Panc1 (cell line): ENCODE measurements at regions not wholly inside any gene's neighbourhood (a gene's known extent, or its start where the extent isn't known, plus 50 kb on each side); places are given as distances from the start of the nearest gene placed in this dataset.

Source experiments
- ATAC-seq: fragments of 200-7000 bp; cut with Tn5 transposase; 2 replicates; pipeline ENCODE4 v1.9.1; 2020; ENCODE audit warnings: mild to moderate bottlenecking, moderate library complexity
- BruUV-seq: library from RNA; stranded (reverse); fragments of 400-500 nt; replicated peaks from 2 replicates; lab custom pipeline; 2021; lab: Mats Ljungman, UMichigan
- CTCF ChIA-PET: fragments of 300-600 bp; sonication (Branson Sonifier 250); formaldehyde crosslinking; loops from one replicate; lab custom pipeline; 2022; ENCODE audit warnings: antibody characterized with exemption; lab: Charles Lee
- POLR2A ChIA-PET: fragments of 300-600 bp; sonication (Branson Sonifier 250); formaldehyde crosslinking; loops from one replicate; lab custom pipeline; 2022; ENCODE audit warnings: antibody characterized with exemption; lab: Charles Lee
- DNase-seq: peaks from one replicate; pipeline ENCODE4 v3.0.0-alpha.2; 2010; ENCODE audit warnings: low read depth, low spot score
- H3K27ac ChIP-seq: 2 replicates; pipeline ENCODE4 v1.5.1; 2011; ENCODE audit warnings: mild to moderate bottlenecking, low read length, inconsistent platforms
- H3K27me3 ChIP-seq: fragments of 200-500 bp; sonication (Bioruptor generic); 2 replicates; pipeline ENCODE4 v1.6.0; 2014; ENCODE audit warnings: low read length, inconsistent platforms; ENCODE audit not compliant: control insufficient read depth, insufficient read depth
- H3K36me3 ChIP-seq: fragments of 200-500 bp; sonication (Bioruptor generic); 2 replicates; pipeline ENCODE4 v1.5.1; 2014; ENCODE audit warnings: inconsistent platforms, mild to moderate bottlenecking, low read length, moderate library complexity; ENCODE audit not compliant: control insufficient read depth, insufficient read depth
- H3K4me1 ChIP-seq: 2 replicates; pipeline ENCODE4 v1.5.1; 2011; ENCODE audit warnings: inconsistent platforms, mild to moderate bottlenecking, low read length, moderate library complexity; ENCODE audit not compliant: control insufficient read depth, insufficient read depth
- H3K4me3 ChIP-seq, 2 experiments: 2 replicates each; pipeline ENCODE4 v1.5.1; 2011 to 2012; ENCODE audit warnings: low read depth in 2 of 2, low read length in 2 of 2, mild to moderate bottlenecking in 2 of 2, inconsistent platforms in 1 of 2, moderate library complexity in 1 of 2
- H3K9me3 ChIP-seq: fragments of 200-500 bp; sonication (Bioruptor generic); 2 replicates; pipeline ENCODE4 v1.5.1; 2014; ENCODE audit warnings: low read depth, mild to moderate bottlenecking, inconsistent platforms, low read length, moderate library complexity; ENCODE audit not compliant: control insufficient read depth, insufficient read depth
- CTCF ChIP-seq: fragments of 450-650 bp; IDR thresholded peaks from 2 replicates; pipeline ENCODE4 v1.5.1; 2017; ENCODE audit warnings: mild to moderate bottlenecking
- POLR2AphosphoS5 ChIP-seq: IDR thresholded peaks from 2 replicates; pipeline ENCODE4 v1.6.1; 2012; ENCODE audit warnings: mild to moderate bottlenecking, low read depth, low read length, moderate library complexity
- REST ChIP-seq, 2 experiments: IDR thresholded peaks; 2 replicates each; pipeline ENCODE4 v1.6.1; 2011 to 2012; ENCODE audit warnings: low read depth in 2 of 2, control low read depth in 1 of 2, low read length in 1 of 2, mild to moderate bottlenecking in 1 of 2, moderate library complexity in 1 of 2; ENCODE audit not compliant: insufficient read depth in 1 of 2
- SIN3A ChIP-seq: IDR thresholded peaks from 2 replicates; pipeline ENCODE4 v1.6.1; 2012; ENCODE audit warnings: low read depth, mild to moderate bottlenecking, low read length, moderate library complexity, borderline replicate concordance; ENCODE audit not compliant: insufficient read depth
- TCF7L2 ChIP-seq: IDR thresholded peaks from 2 replicates; pipeline ENCODE4 v1.6.1; 2011; ENCODE audit warnings: mild to moderate bottlenecking, low read depth, low read length, inconsistent platforms
- in situ Hi-C: cut with HindIII; loops from 2 replicates; pipeline ENCODE4 v1.10.0; 2016; ENCODE audit warnings: low sequenced_read_pairs, low pct_unique_long_range_greater_than_20kb
- intact Hi-C: fragments of 100-400 bp; cut with micrococcal nuclease; formaldehyde crosslinking; loops from one replicate; pipeline ENCODE4 v1.10.0; 2022; ENCODE audit not compliant: unreplicated experiment

- ATAC-seq (no peak), DNase-seq (no peak)
- H3K4me1 ChIP-seq = no peaks in the 10 kb centered on the region
- in situ Hi-C loops (no loop called here), intact Hi-C loops (no loop called here)
- H3K36me3 ChIP-seq = no peaks in the 10 kb centered on the region
- no peaks in the 10 kb centered on the region for H3K9me3 ChIP-seq
- CTCF ChIA-PET = no interaction called here
- H3K27me3 ChIP-seq = no peaks in the 10 kb centered on the region
- TF ChIP-seq CTCF (no peak), POLR2AphosphoS5 (no peak), SIN3A (no peak), TCF7L2 (no peak), REST (IDR thresholded peaks at IDR 0.05; ENCODE audit: insufficient read depth in 1 of 2, low read depth in 2 of 2, low read length in 1 of 2) (no peak)
- no peak overlapping the region for H3K4me3 ChIP-seq
- POLR2A ChIA-PET = no interaction called here
- H3K27ac ChIP-seq = no peak overlapping the region
- no TSS peak for BruUV-seq
These were observed 348.9 kb upstream of the FAR2 start for GRCh38 chr12:28800129-28800528.

- no peaks in the 10 kb centered on the region for H3K4me1 ChIP-seq
- H3K4me3 ChIP-seq = no peak overlapping the region
- H3K27ac ChIP-seq = no peak overlapping the region
- no peaks in the 10 kb centered on the region for H3K27me3 ChIP-seq
- intact Hi-C loops (no loop called here), in situ Hi-C loops (no loop called here)
- ChIA-PET POLR2A (no interaction called here), CTCF (no interaction called here)
- DNase-seq (no peak), ATAC-seq (no peak)
- H3K9me3 ChIP-seq = no peaks in the 10 kb centered on the region
- BruUV-seq = no TSS peak
- TF ChIP-seq POLR2AphosphoS5 (no peak), CTCF (no peak)
- H3K36me3 ChIP-seq = no peaks in the 10 kb centered on the region
These were observed 346.2 kb upstream of the FAR2 start for GRCh38 chr12:28802706-28803438.
